ENCODE measurements at regions not wholly inside any gene's neighbourhood (a gene's known extent, or its start where the extent isn't known, plus 50 kb on each side); places are given as distances from the start of the nearest gene placed in this dataset.

DNA sequence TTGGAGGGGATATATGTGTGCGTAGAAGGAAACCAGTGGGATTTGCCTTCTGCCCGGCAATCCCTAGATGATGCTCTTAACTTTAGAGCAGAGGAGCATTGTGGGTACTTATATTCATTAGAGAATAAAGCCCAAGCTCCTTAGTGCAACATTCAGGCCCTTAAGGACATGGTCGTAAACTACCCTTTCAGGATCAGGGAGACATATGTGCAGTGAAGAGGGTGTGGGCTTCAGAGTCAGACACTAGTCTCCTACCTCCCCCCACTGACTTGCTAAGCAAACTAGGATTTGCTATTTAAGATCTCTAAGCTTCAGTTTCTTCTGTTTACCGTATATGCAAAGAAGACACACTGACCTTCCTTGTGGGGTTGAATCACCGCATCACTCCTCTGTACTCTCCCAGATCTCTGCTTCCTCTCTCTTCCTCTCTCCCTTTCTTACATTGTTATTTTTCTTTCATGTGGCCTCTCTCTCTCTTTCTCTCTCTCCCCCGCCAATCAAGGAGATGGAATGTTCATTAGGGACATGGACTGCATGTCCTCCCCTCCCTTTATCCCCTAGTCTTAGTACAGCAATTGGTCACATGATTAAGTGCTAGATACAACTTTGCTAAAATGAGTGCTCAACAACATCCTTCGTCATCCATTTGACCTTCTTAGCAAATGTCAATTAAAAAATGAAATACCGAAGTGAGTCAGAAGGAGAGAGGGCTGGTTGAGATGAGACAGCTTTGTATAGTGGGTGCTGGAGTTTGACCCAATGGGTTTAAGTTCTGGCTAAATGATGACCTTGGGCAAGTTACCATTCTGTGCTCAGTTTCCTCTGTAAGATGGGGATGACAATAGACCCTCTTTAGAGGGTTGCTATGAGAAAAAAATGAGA is 91.7 kb downstream of the TMX1 start:
- TF ChIP-seq YY1 (IDR thresholded peaks at IDR 0.05; ENCODE audit: insufficient read depth, insufficient read length) = no peak
- TF ChIP-seq ZNF274 (IDR thresholded peaks at IDR 0.05; ENCODE audit: low read depth, low read length) = no peak
